ENCODE measurements at regions not wholly inside any gene's neighbourhood (a gene's known extent, or its start where the extent isn't known, plus 50 kb on each side); places are given as distances from the start of the nearest gene placed in this dataset.

GRCh38 chr5:115379622-115380344, 83.3 kb upstream of the CCDC112 start:
- H4K91ac ChIP-seq (ENCODE audit: low read length) = no peak overlapping the region
- no peak overlapping the region for H2AK5ac ChIP-seq (ENCODE audit: low read length, severe bottlenecking)
- H2BK5ac ChIP-seq (ENCODE audit: low read depth, low read length, poor library complexity, severe bottlenecking) = no peak overlapping the region
- H3K27me3 ChIP-seq (ENCODE audit: control insufficient read depth in 1 of 2, insufficient read depth in 1 of 2, low read length in 2 of 2) = no peaks in the 10 kb centered on the region
- H3K36me3 ChIP-seq (ENCODE audit: control insufficient read depth in 1 of 2, insufficient read depth in 2 of 2, low read depth in 1 of 2, low read length in 2 of 2) = no peaks in the 10 kb centered on the region
- no peak overlapping the region for H3K18ac ChIP-seq (ENCODE audit: low read depth in 1 of 2, low read length in 2 of 2)
- H3K14ac ChIP-seq (ENCODE audit: low read length in 2 of 2) = no peak overlapping the region
- no peak overlapping the region for H4K8ac ChIP-seq (ENCODE audit: low read length)
- H3K23ac ChIP-seq (ENCODE audit: low read length in 2 of 2) = no peak overlapping the region
- peaks cover 7% of the 10 kb centered on the region for H3K9me3 ChIP-seq (ENCODE audit: control insufficient read depth, low read length)
- no peak overlapping the region for H2BK12ac ChIP-seq (ENCODE audit: low read length in 2 of 2)
- DNase-seq = no peak
- H3K9ac ChIP-seq (ENCODE audit: low read length) = no peak overlapping the region
- peaks cover 5% of the 10 kb centered on the region for H3K4me1 ChIP-seq (ENCODE audit: control insufficient read depth, insufficient read depth, low read depth, low read length)
- H3K79me1 ChIP-seq (replicated peaks; ENCODE audit: low read length, poor library complexity, severe bottlenecking) = no peaks in the 10 kb centered on the region
- no peak overlapping the region for H3K27ac ChIP-seq (ENCODE audit: low read length, poor library complexity, severe bottlenecking)
- 92% methylated on average over 8 of the region's 8 CpGs for WGBS
- H2BK120ac ChIP-seq (ENCODE audit: low read depth, low read length) = no peak overlapping the region
- no peak overlapping the region for H3K4ac ChIP-seq (ENCODE audit: low read depth in 1 of 2, low read length in 2 of 2)
- H2AFZ ChIP-seq (ENCODE audit: low read depth, low read length) = no peak overlapping the region
- H3K4me2 ChIP-seq (ENCODE audit: low read length, poor library complexity, severe bottlenecking) = no peak overlapping the region
- no peak overlapping the region for H2BK15ac ChIP-seq (ENCODE audit: low read depth, poor library complexity, severe bottlenecking)
- peak overlapping the region in 1 of 2 experiments; percentile 21 for H3K4me3 ChIP-seq (ENCODE audit: insufficient read depth in 1 of 2, low read depth in 1 of 2, low read length in 2 of 2)

- H3K27me3 ChIP-seq (ENCODE audit: control insufficient read depth in 1 of 2, insufficient read depth in 1 of 2, low read length in 2 of 2) = no peaks in the 10 kb centered on the region
- H2BK5ac ChIP-seq (ENCODE audit: low read depth, low read length, poor library complexity, severe bottlenecking) = no peak overlapping the region
- H3K4me1 ChIP-seq (ENCODE audit: control insufficient read depth, insufficient read depth, low read depth, low read length) = peaks cover 5% of the 10 kb centered on the region
- no peaks in the 10 kb centered on the region for H3K36me3 ChIP-seq (ENCODE audit: control insufficient read depth in 1 of 2, insufficient read depth in 2 of 2, low read depth in 1 of 2, low read length in 2 of 2)
- no peak overlapping the region for H2AFZ ChIP-seq (ENCODE audit: low read depth, low read length)
- H2BK120ac ChIP-seq (ENCODE audit: low read depth, low read length) = no peak overlapping the region
- no peak overlapping the region for H3K27ac ChIP-seq (ENCODE audit: low read length, poor library complexity, severe bottlenecking)
- H4K91ac ChIP-seq (ENCODE audit: low read length) = no peak overlapping the region
- no peak overlapping the region for H2AK5ac ChIP-seq (ENCODE audit: low read length, severe bottlenecking)
- no peak overlapping the region for H3K23ac ChIP-seq (ENCODE audit: low read length in 2 of 2)
- H3K9me3 ChIP-seq (ENCODE audit: control insufficient read depth, low read length) = peaks cover 7% of the 10 kb centered on the region
- no peak for DNase-seq
- no peak overlapping the region for H3K14ac ChIP-seq (ENCODE audit: low read length in 2 of 2)
- H2BK15ac ChIP-seq (ENCODE audit: low read depth, poor library complexity, severe bottlenecking) = no peak overlapping the region
- no peak overlapping the region for H3K4me2 ChIP-seq (ENCODE audit: low read length, poor library complexity, severe bottlenecking)
- no peak overlapping the region for H3K4me3 ChIP-seq (ENCODE audit: insufficient read depth in 1 of 2, low read depth in 1 of 2, low read length in 2 of 2)
- no peak overlapping the region for H3K18ac ChIP-seq (ENCODE audit: low read depth in 1 of 2, low read length in 2 of 2)
- WGBS = 88% methylated on average over 2 of the region's 2 CpGs
- no peak overlapping the region for H2BK12ac ChIP-seq (ENCODE audit: low read length in 2 of 2)
- no peak overlapping the region for H3K4ac ChIP-seq (ENCODE audit: low read depth in 1 of 2, low read length in 2 of 2)
- no peak overlapping the region for H4K8ac ChIP-seq (ENCODE audit: low read length)
- no peak overlapping the region for H3K9ac ChIP-seq (ENCODE audit: low read length)
- H3K79me1 ChIP-seq (replicated peaks; ENCODE audit: low read length, poor library complexity, severe bottlenecking) = no peaks in the 10 kb centered on the region
Measured at GRCh38 chr5:115378754-115379153, 82.3 kb upstream of the CCDC112 start.

- Histone ChIP-seq H4K8ac (ENCODE audit: low read length) (no peak overlapping the region), H3K4ac (ENCODE audit: low read depth in 1 of 2, low read length in 2 of 2) (no peak overlapping the region), H3K9ac (ENCODE audit: low read length) (peak overlapping the region; percentile 80), H2BK5ac (ENCODE audit: low read depth, low read length, poor library complexity, severe bottlenecking) (no peak overlapping the region), H2AFZ (ENCODE audit: low read depth, low read length) (no peak overlapping the region), H3K23ac (ENCODE audit: low read length in 2 of 2) (no peak overlapping the region), H2BK15ac (ENCODE audit: low read depth, poor library complexity, severe bottlenecking) (no peak overlapping the region), H3K4me3 (ENCODE audit: insufficient read depth in 1 of 2, low read depth in 1 of 2, low read length in 2 of 2) (peak overlapping the region in 1 of 2 experiments; percentile 54), H2AK5ac (ENCODE audit: low read length, severe bottlenecking) (no peak overlapping the region), H3K14ac (ENCODE audit: low read length in 2 of 2) (peak overlapping the region in 1 of 2 experiments; percentile 41), H3K4me2 (ENCODE audit: low read length, poor library complexity, severe bottlenecking) (peak overlapping the region; percentile 1), H3K36me3 (ENCODE audit: control insufficient read depth in 1 of 2, insufficient read depth in 2 of 2, low read depth in 1 of 2, low read length in 2 of 2) (no peaks in the 10 kb centered on the region), H3K27ac (ENCODE audit: low read length, poor library complexity, severe bottlenecking) (peak overlapping the region; percentile 40), H3K9me3 (ENCODE audit: control insufficient read depth, low read length) (peaks cover 7% of the 10 kb centered on the region), H2BK120ac (ENCODE audit: low read depth, low read length) (no peak overlapping the region), H3K27me3 (ENCODE audit: control insufficient read depth in 1 of 2, insufficient read depth in 1 of 2, low read length in 2 of 2) (no peaks in the 10 kb centered on the region), H3K4me1 (ENCODE audit: control insufficient read depth, insufficient read depth, low read depth, low read length) (peaks cover 5% of the 10 kb centered on the region), H4K91ac (ENCODE audit: low read length) (no peak overlapping the region), H3K18ac (ENCODE audit: low read depth in 1 of 2, low read length in 2 of 2) (peak overlapping the region in 1 of 2 experiments; percentile 59), H3K79me1 (replicated peaks; ENCODE audit: low read length, poor library complexity, severe bottlenecking) (no peaks in the 10 kb centered on the region), H2BK12ac (ENCODE audit: low read length in 2 of 2) (no peak overlapping the region)
- WGBS = 67% methylated on average over 1 of the region's 4 CpGs
- DNase-seq = peak; percentile 87
Measured at GRCh38 chr5:115377468-115378217, 81.2 kb upstream of the CCDC112 start.

- Histone ChIP-seq H3K36me3 (ENCODE audit: control insufficient read depth in 1 of 2, insufficient read depth in 2 of 2, low read depth in 1 of 2, low read length in 2 of 2) (no peaks in the 10 kb centered on the region), H2BK5ac (ENCODE audit: low read depth, low read length, poor library complexity, severe bottlenecking) (no peak overlapping the region), H3K79me1 (replicated peaks; ENCODE audit: low read length, poor library complexity, severe bottlenecking) (no peaks in the 10 kb centered on the region), H4K8ac (ENCODE audit: low read length) (no peak overlapping the region), H2AK5ac (ENCODE audit: low read length, severe bottlenecking) (peak overlapping the region; percentile 55), H3K9ac (ENCODE audit: low read length) (peak overlapping the region; percentile 1), H2BK12ac (ENCODE audit: low read length in 2 of 2) (peak overlapping the region in 1 of 2 experiments; percentile 77), H3K27me3 (ENCODE audit: control insufficient read depth in 1 of 2, insufficient read depth in 1 of 2, low read length in 2 of 2) (no peaks in the 10 kb centered on the region), H3K4me2 (ENCODE audit: low read length, poor library complexity, severe bottlenecking) (no peak overlapping the region), H3K9me3 (ENCODE audit: control insufficient read depth, low read length) (peaks cover 7% of the 10 kb centered on the region), H2BK120ac (ENCODE audit: low read depth, low read length) (no peak overlapping the region), H3K14ac (ENCODE audit: low read length in 2 of 2) (no peak overlapping the region), H3K18ac (ENCODE audit: low read depth in 1 of 2, low read length in 2 of 2) (no peak overlapping the region), H3K23ac (ENCODE audit: low read length in 2 of 2) (no peak overlapping the region), H3K4me1 (ENCODE audit: control insufficient read depth, insufficient read depth, low read depth, low read length) (peaks cover 5% of the 10 kb centered on the region), H3K4ac (ENCODE audit: low read depth in 1 of 2, low read length in 2 of 2) (no peak overlapping the region), H2BK15ac (ENCODE audit: low read depth, poor library complexity, severe bottlenecking) (no peak overlapping the region), H3K4me3 (ENCODE audit: insufficient read depth in 1 of 2, low read depth in 1 of 2, low read length in 2 of 2) (no peak overlapping the region), H2AFZ (ENCODE audit: low read depth, low read length) (no peak overlapping the region), H4K91ac (ENCODE audit: low read length) (no peak overlapping the region), H3K27ac (ENCODE audit: low read length, poor library complexity, severe bottlenecking) (no peak overlapping the region)
- DNase-seq = peak; percentile 62
- WGBS = 92% methylated on average over 5 of the region's 5 CpGs
Measured at GRCh38 chr5:115375893-115376292, 79.4 kb upstream of the CCDC112 start.

Data from mesenchymal stem cell (in vitro differentiated cells and primary cell).